Fibroblast of lung (primary cell): ENCODE measurements at regions not wholly inside any gene's neighbourhood (a gene's known extent, or its start where the extent isn't known, plus 50 kb on each side); places are given as distances from the start of the nearest gene placed in this dataset.

ENCODE experiments used
- DNase-seq, 2 donors: peaks; one replicate each; pipeline versions ENCODE4 v3.0.0 to v3.0.0-alpha.2; 2010; ENCODE audit warnings: low read depth in 2 of 2
- H2AFZ ChIP-seq: 2 replicates; pipeline ENCODE4 v1.5.1; 2012; ENCODE audit warnings: low read length, control low read depth, inconsistent platforms
- H3K27ac ChIP-seq: 2 replicates; pipeline ENCODE4 v1.5.1; 2011; ENCODE audit warnings: low read length, control low read depth; ENCODE audit not compliant: insufficient read depth
- H3K27me3 ChIP-seq: 2 replicates; pipeline ENCODE4 v1.5.1; 2011; ENCODE audit warnings: mild to moderate bottlenecking, low read length; ENCODE audit not compliant: control insufficient read depth, insufficient read depth
- H3K36me3 ChIP-seq: 2 replicates; pipeline ENCODE4 v1.5.1; 2011; ENCODE audit warnings: low read length; ENCODE audit not compliant: control insufficient read depth, insufficient read depth
- H3K4me1 ChIP-seq: 2 replicates; pipeline ENCODE4 v1.5.1; 2011; ENCODE audit warnings: low read length; ENCODE audit not compliant: control insufficient read depth, insufficient read depth; ENCODE audit errors: extremely low read depth
- H3K4me2 ChIP-seq: 2 replicates; pipeline ENCODE4 v1.5.1; 2011; ENCODE audit warnings: low read length, control low read depth; ENCODE audit not compliant: insufficient read depth; ENCODE audit errors: extremely low read depth
- H3K4me3 ChIP-seq, 4 experiments: fragments of 200-600 bp in 1 of 4; sonication (generic) in 1 of 4; replicated peaks in 1 of 4; 2 replicates each; pipeline ENCODE4 v1.5.1; 2011 to 2016; ENCODE audit warnings: low read length in 4 of 4, low read depth in 3 of 4, mild to moderate bottlenecking in 3 of 4, control low read depth in 2 of 4, inconsistent platforms in 1 of 4, mixed read lengths in 1 of 4; ENCODE audit not compliant: insufficient read depth in 1 of 4; ENCODE audit errors: control extremely low read depth in 1 of 4
- H3K79me2 ChIP-seq: 2 replicates; pipeline ENCODE4 v1.5.1; 2012; ENCODE audit warnings: mild to moderate bottlenecking, low read length, inconsistent platforms; ENCODE audit not compliant: control insufficient read depth, insufficient read depth
- H3K9ac ChIP-seq: 2 replicates; pipeline ENCODE4 v1.5.1; 2011; ENCODE audit warnings: mild to moderate bottlenecking, low read length, control low read depth; ENCODE audit not compliant: insufficient read depth
- H3K9me3 ChIP-seq: 2 replicates; pipeline ENCODE4 v1.5.1; 2012; ENCODE audit warnings: low read depth, low read length; ENCODE audit not compliant: control insufficient read depth, insufficient read depth
- H4K20me1 ChIP-seq: 2 replicates; pipeline ENCODE4 v1.5.1; 2011; ENCODE audit warnings: low read length; ENCODE audit not compliant: control insufficient read depth, insufficient read depth; ENCODE audit errors: extremely low read depth
- EZH2 ChIP-seq: IDR thresholded peaks from 2 replicates; pipeline ENCODE4 v1.5.1; 2012; ENCODE audit warnings: low read length, control low read depth, mild to moderate bottlenecking; ENCODE audit errors: missing control alignments
- TF ChIP-seq, protein P1 (sequence below), 2 donors: IDR thresholded peaks in 1 of 2; conservative IDR thresholded peaks in 1 of 2; 1 replicate in 1 of 2; 2 replicates in 1 of 2; pipeline ENCODE4 v1.5.1; 2011 to 2012; ENCODE audit warnings: low read length in 2 of 2, control low read depth in 1 of 2, inconsistent platforms in 1 of 2, low read depth in 1 of 2, mild to moderate bottlenecking in 1 of 2

DNA sequence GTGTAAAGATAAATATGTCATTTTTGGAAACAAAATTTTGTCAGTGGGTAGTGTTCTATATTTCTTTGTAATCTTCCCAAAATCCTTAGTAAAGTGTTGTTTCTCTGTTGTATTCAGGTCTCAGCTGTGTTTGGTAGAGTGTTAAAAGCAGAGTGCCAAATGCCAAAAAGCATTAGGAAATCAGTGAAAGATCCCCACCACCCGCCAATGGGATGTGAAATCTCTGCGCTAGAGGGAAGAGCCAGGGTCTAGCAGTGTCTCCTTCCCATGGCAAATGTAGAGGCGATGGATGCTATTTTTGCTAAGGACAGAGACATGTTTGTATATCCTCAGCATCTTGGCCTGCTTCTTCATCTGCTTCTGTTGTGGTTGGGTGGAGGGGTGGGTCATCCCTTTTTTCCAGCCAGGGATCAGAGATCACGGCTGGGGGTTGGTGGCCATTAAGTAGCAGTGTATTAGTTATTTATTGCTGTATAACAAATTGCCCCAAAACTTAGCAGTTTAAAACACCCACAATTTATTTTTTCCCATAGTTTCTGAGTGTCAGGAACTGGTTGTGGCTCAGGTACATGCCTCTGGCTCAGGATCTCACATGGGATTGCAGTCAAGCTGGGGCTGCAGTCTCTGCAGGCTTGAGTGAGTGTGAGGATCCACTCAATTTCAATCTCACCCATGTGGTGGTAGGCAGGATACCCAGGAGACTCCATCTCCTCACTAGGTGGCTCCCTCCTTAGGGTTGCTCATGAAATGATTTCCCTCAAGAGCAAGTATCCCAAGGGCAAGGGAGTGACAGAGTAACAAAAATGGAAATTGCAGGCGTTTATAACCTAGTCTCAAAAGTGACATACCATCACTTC, 211.9 kb downstream of the MYCN start:
- Histone ChIP-seq H3K4me1 (no peaks in the 10 kb centered on the region), H3K36me3 (no peaks in the 10 kb centered on the region), H3K9ac (no peak overlapping the region), H3K79me2 (no peaks in the 10 kb centered on the region), H4K20me1 (no peaks in the 10 kb centered on the region), H3K27ac (no peak overlapping the region), H3K4me3 (no peak overlapping the region), H3K27me3 (no peaks in the 10 kb centered on the region), H3K4me2 (no peak overlapping the region), H3K9me3 (no peaks in the 10 kb centered on the region), H2AFZ (no peak overlapping the region)
- TF ChIP-seq EZH2, result no peak
- TF ChIP-seq, protein P1, sequence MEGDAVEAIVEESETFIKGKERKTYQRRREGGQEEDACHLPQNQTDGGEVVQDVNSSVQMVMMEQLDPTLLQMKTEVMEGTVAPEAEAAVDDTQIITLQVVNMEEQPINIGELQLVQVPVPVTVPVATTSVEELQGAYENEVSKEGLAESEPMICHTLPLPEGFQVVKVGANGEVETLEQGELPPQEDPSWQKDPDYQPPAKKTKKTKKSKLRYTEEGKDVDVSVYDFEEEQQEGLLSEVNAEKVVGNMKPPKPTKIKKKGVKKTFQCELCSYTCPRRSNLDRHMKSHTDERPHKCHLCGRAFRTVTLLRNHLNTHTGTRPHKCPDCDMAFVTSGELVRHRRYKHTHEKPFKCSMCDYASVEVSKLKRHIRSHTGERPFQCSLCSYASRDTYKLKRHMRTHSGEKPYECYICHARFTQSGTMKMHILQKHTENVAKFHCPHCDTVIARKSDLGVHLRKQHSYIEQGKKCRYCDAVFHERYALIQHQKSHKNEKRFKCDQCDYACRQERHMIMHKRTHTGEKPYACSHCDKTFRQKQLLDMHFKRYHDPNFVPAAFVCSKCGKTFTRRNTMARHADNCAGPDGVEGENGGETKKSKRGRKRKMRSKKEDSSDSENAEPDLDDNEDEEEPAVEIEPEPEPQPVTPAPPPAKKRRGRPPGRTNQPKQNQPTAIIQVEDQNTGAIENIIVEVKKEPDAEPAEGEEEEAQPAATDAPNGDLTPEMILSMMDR (conservative IDR thresholded peaks at IDR 0.05 in 1 of 2, IDR thresholded peaks at IDR 0.05 in 1 of 2; ENCODE audit: low read depth in 1 of 2, low read length in 2 of 2), result no peak
- DNase-seq, result no peak

DNA sequence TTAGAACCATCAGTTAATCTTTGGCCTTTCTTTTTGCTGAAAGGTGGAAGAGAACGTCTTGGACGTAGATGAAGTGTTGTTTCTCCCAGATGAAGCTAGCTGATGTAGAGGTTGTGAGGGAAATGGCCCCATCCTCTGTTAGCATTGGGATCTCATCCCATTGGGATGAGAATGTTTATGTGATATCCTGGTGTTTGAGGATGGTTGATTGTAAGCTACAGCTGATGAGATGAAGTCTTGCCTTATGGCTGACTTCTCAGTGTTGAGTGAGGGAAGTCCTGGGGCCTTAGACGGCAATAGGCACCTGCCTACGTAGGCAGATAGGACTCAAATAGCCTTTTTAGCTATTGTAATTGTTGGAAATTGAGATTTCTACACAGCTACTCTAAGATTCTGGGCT, 211.3 kb downstream of the MYCN start:
- no peaks in the 10 kb centered on the region for H4K20me1 ChIP-seq
- no peaks in the 10 kb centered on the region for H3K9me3 ChIP-seq
- no peak overlapping the region for H3K4me2 ChIP-seq
- H3K79me2 ChIP-seq, result no peaks in the 10 kb centered on the region
- no peak overlapping the region for H3K4me3 ChIP-seq
- no peaks in the 10 kb centered on the region for H3K27me3 ChIP-seq
- no peak for TF ChIP-seq EZH2
- TF ChIP-seq, protein P1 (conservative IDR thresholded peaks at IDR 0.05 in 1 of 2, IDR thresholded peaks at IDR 0.05 in 1 of 2; ENCODE audit: low read depth in 1 of 2, low read length in 2 of 2), result no peak
- H3K9ac ChIP-seq, result no peak overlapping the region
- H2AFZ ChIP-seq, result no peak overlapping the region
- H3K36me3 ChIP-seq, result no peaks in the 10 kb centered on the region
- H3K4me1 ChIP-seq, result no peaks in the 10 kb centered on the region
- no peak overlapping the region for H3K27ac ChIP-seq
- DNase-seq, result no peak

DNA sequence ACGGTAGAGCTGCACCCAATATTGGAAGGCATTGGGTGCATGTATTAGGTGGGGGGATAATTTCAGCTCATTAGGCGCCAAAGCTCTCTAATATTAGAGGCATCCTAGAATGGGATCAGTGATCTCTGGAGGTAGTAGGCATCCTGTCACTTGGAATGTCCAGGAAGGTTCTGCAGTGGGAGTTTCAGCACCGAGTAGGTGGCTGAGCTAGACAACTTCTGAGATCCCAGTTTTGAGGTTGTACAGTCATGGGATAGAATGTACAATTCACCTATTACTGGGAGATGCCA, 210.9 kb downstream of the MYCN start:
- Histone ChIP-seq H3K27me3 (no peaks in the 10 kb centered on the region), H3K79me2 (no peaks in the 10 kb centered on the region), H3K27ac (no peak overlapping the region), H3K4me2 (no peak overlapping the region), H3K9me3 (no peaks in the 10 kb centered on the region), H3K4me1 (no peaks in the 10 kb centered on the region), H3K36me3 (no peaks in the 10 kb centered on the region), H3K4me3 (no peak overlapping the region), H4K20me1 (no peaks in the 10 kb centered on the region), H3K9ac (no peak overlapping the region), H2AFZ (no peak overlapping the region)
- TF ChIP-seq, protein P1 (conservative IDR thresholded peaks at IDR 0.05 in 1 of 2, IDR thresholded peaks at IDR 0.05 in 1 of 2; ENCODE audit: low read depth in 1 of 2, low read length in 2 of 2), result no peak
- TF ChIP-seq EZH2, result no peak
- DNase-seq, result no peak
